ENCODE measurements at regions not wholly inside any gene's neighbourhood (a gene's known extent, or its start where the extent isn't known, plus 50 kb on each side); places are given as distances from the start of the nearest gene placed in this dataset.

DNA sequence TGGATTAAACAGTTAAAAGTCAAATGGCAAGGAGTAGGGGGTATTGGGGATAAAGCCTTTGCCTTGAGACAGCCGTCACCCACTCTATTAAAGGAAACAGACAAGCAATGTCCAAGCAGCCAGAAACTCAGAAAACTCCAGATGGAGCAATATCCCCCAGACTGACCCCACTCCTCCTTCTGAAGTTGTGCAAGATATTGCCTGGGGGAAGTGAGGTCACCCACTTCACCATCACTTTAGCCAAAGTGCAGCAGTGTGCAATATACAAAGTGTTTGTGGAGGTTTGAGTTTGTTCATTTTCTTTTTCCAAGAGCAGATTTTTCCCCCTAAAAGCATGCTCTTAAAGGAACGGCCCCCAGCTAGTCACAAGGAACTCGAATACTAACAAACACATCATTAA lies 125.1 kb downstream of the ETS2 start:
- DNase-seq (ENCODE audit: low read depth): peak; percentile 91

GRCh38 chr21:38930066-38930465 lies 124.3 kb downstream of the ETS2 start:
- DNase-seq (ENCODE audit: low read depth): peak; percentile 57

- no peak for DNase-seq (ENCODE audit: low read depth)
Observed at GRCh38 chr21:38929652-38930051, 123.9 kb downstream of the ETS2 start.

DNA sequence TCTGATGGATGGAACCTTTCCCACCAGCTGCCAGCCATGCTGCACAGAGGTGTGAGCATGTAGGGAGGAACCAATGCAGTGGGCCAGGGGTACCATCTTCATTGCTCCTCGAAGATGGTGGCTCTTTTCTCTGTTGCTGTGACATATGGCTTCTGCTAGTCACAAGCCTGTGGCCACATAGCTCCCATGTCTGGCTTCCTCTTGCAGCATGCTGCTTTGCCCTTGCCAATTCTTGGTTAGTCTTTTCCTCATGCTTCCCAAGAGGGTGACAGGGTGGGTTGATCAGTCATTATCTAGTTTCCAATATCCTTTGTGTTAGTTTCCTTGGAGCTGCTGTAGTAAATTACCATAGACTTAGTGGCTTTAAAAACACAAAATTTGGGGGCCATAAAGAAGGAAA lies 123.4 kb downstream of the ETS2 start:
- DNase-seq (ENCODE audit: low read depth): no peak

GRCh38 chr21:38927776-38928175 lies 122.0 kb downstream of the ETS2 start:
- no peak for DNase-seq (ENCODE audit: low read depth)

GRCh38 chr21:38925923-38926322 lies 120.2 kb downstream of the ETS2 start:
- DNase-seq (ENCODE audit: low read depth): peak; percentile 91

- DNase-seq (ENCODE audit: low read depth): no peak
Observed at GRCh38 chr21:38925478-38925877, 119.7 kb downstream of the ETS2 start.

DNA sequence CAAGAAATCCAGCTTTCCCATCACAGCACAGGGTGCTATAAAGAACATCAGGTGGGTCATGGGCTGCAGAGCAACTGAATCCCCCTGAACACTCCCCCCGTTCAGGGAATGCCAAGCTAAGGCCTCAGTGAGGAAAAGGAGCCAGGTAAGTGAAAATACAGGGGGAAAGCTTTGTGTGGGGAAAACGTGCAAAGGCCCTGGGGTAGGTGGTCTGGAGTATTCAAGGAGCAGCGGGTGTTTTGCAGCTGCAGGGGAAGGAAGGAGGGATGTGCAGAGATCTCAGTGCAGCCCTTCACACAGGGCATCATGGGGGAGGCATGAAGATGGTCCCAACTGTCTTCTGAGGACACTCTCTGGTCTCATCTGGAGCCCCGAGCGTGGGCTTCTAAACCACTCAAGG lies 119.2 kb downstream of the ETS2 start:
- DNase-seq (ENCODE audit: low read depth): no peak

DNA sequence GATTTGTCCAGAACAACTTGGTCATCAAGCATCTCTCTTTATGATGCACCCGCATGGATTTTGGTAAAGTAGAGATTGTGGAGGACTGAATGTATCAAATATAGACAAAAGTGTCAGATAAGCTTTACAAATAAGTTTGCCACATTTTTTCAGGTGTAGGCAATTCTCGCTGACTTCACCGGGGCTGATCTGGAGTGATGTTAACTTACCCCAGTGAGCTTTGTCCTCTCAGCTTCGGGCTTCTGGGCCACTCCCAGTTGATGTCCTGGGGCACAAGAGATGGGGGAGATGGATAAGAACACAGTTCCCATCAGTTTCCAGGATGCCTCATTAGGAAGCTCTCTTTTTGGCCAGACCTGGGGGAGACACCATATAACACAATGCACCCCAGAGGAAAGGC lies 117.7 kb downstream of the ETS2 start:
- no peak for DNase-seq (ENCODE audit: low read depth)

DNA sequence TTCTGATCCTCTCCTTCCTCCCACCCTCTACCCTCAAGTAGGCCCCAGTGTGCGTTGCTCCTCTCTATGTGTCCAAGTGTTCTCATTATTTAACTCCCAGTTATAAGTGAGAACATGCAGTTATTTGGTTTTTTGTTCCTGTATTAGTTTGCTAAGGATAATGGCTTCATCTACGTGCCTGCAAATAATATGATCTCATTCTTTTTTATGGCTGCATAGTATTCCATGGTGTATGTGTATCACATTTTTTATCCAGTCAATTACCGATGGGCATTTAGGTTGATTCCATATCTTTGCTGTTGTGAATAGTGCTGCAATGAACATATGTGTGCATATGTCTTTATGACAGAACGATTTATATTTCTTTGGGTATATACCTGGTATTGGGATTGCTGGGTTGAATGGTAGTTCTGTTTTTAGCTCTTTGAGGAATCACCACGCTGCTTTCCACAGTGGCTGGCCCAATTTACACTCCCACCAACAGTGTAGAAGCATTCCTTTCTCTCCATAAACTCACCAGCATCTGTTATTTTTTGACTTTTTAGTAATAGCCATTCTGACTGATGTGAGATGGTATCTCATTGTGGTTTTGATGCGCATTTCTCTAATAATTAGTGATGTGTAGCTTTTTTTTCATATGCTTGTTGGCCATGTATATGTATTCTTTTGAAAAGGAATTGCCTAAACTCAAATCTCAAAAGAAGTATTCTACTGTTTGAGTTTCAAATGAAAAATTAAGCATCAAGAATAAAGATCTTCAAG lies 116.9 kb downstream of the ETS2 start:
- DNase-seq (ENCODE audit: low read depth): no peak

GRCh38 chr21:38921511-38922251 lies 116.0 kb downstream of the ETS2 start:
- DNase-seq (ENCODE audit: low read depth): no peak

DNA sequence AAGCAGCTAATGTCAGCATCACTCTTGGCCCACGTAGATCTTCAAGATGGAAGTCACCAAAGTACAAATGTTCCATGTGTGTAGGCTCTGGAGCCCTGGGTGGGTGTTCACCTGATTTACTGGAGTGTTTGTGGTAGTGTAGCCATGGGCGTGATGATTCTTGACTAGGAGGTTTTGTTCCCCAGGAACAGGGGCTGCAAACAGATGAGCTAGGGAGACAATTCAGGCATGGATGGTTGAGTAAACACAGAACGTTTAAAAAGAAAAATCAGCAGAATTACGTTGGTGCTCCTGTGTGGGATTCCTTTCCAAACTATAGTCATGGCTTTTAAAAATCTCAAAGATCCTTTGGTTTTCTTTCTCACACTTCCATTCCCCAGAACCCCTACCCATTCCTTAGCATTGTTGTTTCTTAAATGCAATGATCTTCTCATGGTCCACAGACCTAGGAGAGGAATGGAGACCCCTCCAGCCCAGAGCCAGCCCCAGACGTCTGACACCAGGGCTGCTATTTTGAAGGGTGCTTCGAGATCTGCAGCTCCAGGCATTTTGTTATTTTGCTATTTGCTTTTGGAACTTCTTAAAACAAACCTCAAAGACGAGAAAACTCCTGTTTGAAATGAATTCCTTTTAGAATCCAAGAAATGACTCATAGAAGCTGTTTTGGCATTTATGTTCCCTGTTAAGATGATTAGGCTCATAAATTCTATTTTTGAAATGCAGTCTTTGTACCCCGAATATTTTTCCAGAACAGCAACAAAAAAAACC lies 115.1 kb downstream of the ETS2 start:
- DNase-seq (ENCODE audit: low read depth): peak; percentile 69

GRCh38 chr21:38918607-38919346 lies 113.0 kb downstream of the ETS2 start:
- DNase-seq (ENCODE audit: low read depth): no peak

DNA sequence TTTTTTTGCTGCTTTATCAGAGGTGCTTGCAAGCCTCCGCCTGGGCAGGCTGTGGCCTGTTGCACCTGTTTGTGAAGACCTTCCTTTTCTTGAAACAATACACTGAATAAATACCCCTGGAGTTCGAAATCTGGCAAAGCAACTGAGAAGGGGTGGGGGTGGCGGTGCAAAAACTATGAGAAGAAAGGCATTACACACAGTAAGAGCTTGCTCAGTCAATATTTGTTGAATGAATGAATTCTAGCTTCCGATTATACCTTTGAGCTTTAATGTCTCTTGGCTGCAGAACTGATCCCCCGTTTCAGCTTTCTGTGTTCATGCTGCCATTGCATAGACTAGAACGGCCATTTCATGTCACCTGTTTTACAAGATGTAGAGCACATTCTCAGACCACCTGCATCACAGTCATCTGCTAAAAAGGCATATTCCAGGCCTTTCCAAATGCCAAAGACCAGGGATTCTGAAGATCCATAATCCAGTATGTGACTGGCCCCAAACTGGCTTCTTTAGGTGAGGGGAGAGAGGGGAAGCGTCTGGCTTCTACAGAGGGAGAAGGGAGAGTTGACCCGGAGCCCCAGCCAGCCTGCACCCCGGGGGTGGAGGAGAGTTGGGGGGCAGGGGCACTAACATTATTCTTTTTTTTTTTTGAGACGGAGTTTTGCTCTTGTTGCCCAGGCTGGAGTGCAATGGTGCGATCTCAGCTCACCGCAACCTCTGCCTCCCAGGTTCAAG lies 111.5 kb downstream of the ETS2 start:
- no peak for DNase-seq (ENCODE audit: low read depth)

GRCh38 chr21:38916214-38916964 lies 110.7 kb downstream of the ETS2 start:
- no peak for DNase-seq (ENCODE audit: low read depth)

DNA sequence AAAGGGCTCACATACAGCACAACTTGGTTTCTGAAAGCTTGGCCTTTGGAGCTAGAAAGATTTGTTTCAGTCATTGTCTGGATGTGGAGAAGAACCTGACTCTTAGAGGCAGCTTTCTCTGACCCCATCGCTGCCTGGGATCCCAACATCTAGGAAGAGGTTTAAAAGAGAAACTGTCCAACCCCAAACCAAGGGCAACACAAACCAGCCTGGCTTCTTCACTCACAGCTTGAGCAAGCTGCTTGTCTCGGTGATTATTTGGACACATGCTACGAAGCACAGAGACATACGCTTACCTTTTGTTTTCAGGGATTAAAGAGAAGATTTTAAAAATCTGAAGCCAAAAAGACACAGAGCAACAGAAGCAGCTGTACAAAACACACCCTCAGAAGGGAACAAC lies 109.8 kb downstream of the ETS2 start:
- no peak for DNase-seq (ENCODE audit: low read depth)

GRCh38 chr21:38914528-38915293 lies 109.0 kb downstream of the ETS2 start:
- DNase-seq (ENCODE audit: low read depth): peak; percentile 27

- DNase-seq (ENCODE audit: low read depth): no peak
Observed at GRCh38 chr21:38913893-38914527, 108.3 kb downstream of the ETS2 start.

- DNase-seq (ENCODE audit: low read depth): peak; percentile 64
Observed at GRCh38 chr21:38913120-38913892, 107.6 kb downstream of the ETS2 start.

Data from amniotic epithelial cell (primary cell).